ENCODE measurements at regions not wholly inside any gene's neighbourhood (a gene's known extent, or its start where the extent isn't known, plus 50 kb on each side); places are given as distances from the start of the nearest gene placed in this dataset.
A peak's percentile ranks its signal among the peaks of the same experiment; 100 is the strongest.
"Not testable (repeated sequence)": the region's sequence is repeated elsewhere in the genome, so short reads cannot be mapped to it uniquely, and the experiment has no call there.

- POLR2A ChIA-PET: no interaction called here
- Mint-ChIP-seq H3K27me3 (peaks cover 11 to 37% (median 15%) of the 10 kb centered on the region in 5 donors), H3K4me1 (peaks cover 0 to 23% (median under 1%) of the 10 kb centered on the region in 4 donors), H3K27ac (no peak overlapping the region), H3K4me3 (no peak overlapping the region), H3K9me3 (no peaks in the 10 kb centered on the region), H3K36me3 (no peaks in the 10 kb centered on the region)
- no peak for DNase-seq
- ATAC-seq: no peak
Measured at GRCh38 chr4:146062340-146062739, 113.2 kb upstream of the LSM6 start.

GRCh38 chr4:146061610-146062334, 113.7 kb upstream of the LSM6 start:
- peaks cover 10 to 35% (median 13%) of the 10 kb centered on the region in 5 donors for H3K27me3 Mint-ChIP-seq
- DNase-seq (no peak), ATAC-seq (no peak)
- peaks cover 0 to 23% (median under 1%) of the 10 kb centered on the region in 4 donors for H3K4me1 Mint-ChIP-seq
- H3K36me3 Mint-ChIP-seq: no peaks in the 10 kb centered on the region
- H3K9me3 Mint-ChIP-seq: no peaks in the 10 kb centered on the region
- no peak overlapping the region for H3K27ac Mint-ChIP-seq
- POLR2A ChIA-PET: no interaction called here
- no peak overlapping the region for H3K4me3 Mint-ChIP-seq

- peak in 1 of 2 donors; percentile 63 for ATAC-seq
- H3K27me3 Mint-ChIP-seq: peaks cover 10 to 35% (median 13%) of the 10 kb centered on the region in 5 donors
Measured at GRCh38 chr4:146059865-146060264, 115.7 kb upstream of the LSM6 start.

GRCh38 chr4:146059151-146059550, 116.4 kb upstream of the LSM6 start:
- no peak overlapping the region for H3K4me3 Mint-ChIP-seq
- POLR2A ChIA-PET: no interaction called here

More at GRCh38 chr4:146059865-146060264, 115.7 kb upstream of the LSM6 start:
- no peaks in the 10 kb centered on the region for H3K36me3 Mint-ChIP-seq
- H3K27ac Mint-ChIP-seq: no peak overlapping the region
- POLR2A ChIA-PET: no interaction called here
- H3K9me3 Mint-ChIP-seq: no peaks in the 10 kb centered on the region
- peaks cover 0 to 23% (median under 1%) of the 10 kb centered on the region in 4 donors for H3K4me1 Mint-ChIP-seq
- H3K4me3 Mint-ChIP-seq: no peak overlapping the region
- DNase-seq: peak in 1 of 10 donors; percentile 29

GRCh38 chr4:146058531-146058930, 117.0 kb upstream of the LSM6 start:
- POLR2A ChIA-PET: no interaction called here
- H3K4me3 Mint-ChIP-seq: no peak overlapping the region
- H3K36me3 Mint-ChIP-seq: no peaks in the 10 kb centered on the region
- H3K4me1 Mint-ChIP-seq: peaks cover 0 to 18% (median under 1%) of the 10 kb centered on the region in 4 donors
- ATAC-seq (no peak), DNase-seq (no peak)
- H3K9me3 Mint-ChIP-seq: no peaks in the 10 kb centered on the region
- H3K27me3 Mint-ChIP-seq: peaks cover 4 to 27% (median 9%) of the 10 kb centered on the region in 5 donors
- H3K27ac Mint-ChIP-seq: no peak overlapping the region

More at GRCh38 chr4:146059151-146059550, 116.4 kb upstream of the LSM6 start:
- no peaks in the 10 kb centered on the region for H3K9me3 Mint-ChIP-seq
- ATAC-seq (no peak), DNase-seq (no peak)
- no peaks in the 10 kb centered on the region for H3K36me3 Mint-ChIP-seq
- no peak overlapping the region for H3K27ac Mint-ChIP-seq
- peaks cover 8 to 33% (median 12%) of the 10 kb centered on the region in 5 donors for H3K27me3 Mint-ChIP-seq
- peaks cover 0 to 23% (median under 1%) of the 10 kb centered on the region in 4 donors for H3K4me1 Mint-ChIP-seq

GRCh38 chr4:146054676-146055075, 116.1 kb upstream of the ZNF827 start:
- POLR2A ChIA-PET: no interaction called here
- H3K27ac Mint-ChIP-seq: no peak overlapping the region
- H3K4me3 Mint-ChIP-seq: no peak overlapping the region
- DNase-seq: no peak
- peaks cover 0 to 6% (median 0%) of the 10 kb centered on the region in 4 donors for H3K4me1 Mint-ChIP-seq
- H3K9me3 Mint-ChIP-seq: no peaks in the 10 kb centered on the region
- peaks cover 0 to 1% (median 0%) of the 10 kb centered on the region in 5 donors for H3K27me3 Mint-ChIP-seq
- H3K36me3 Mint-ChIP-seq: no peaks in the 10 kb centered on the region
- ATAC-seq: no peak

- H3K4me1 Mint-ChIP-seq: peaks cover 0 to 6% (median 0%) of the 10 kb centered on the region in 4 donors
- ATAC-seq (no peak), DNase-seq (no peak)
- peaks cover 0 to under 1% (median 0%) of the 10 kb centered on the region in 9 donors for H3K9me3 Mint-ChIP-seq
- POLR2A ChIA-PET: no interaction called here
- H3K27me3 Mint-ChIP-seq: peaks cover 0 to 2% (median 0%) of the 10 kb centered on the region in 5 donors
- H3K27ac Mint-ChIP-seq: no peak overlapping the region
- no peaks in the 10 kb centered on the region for H3K36me3 Mint-ChIP-seq
- H3K4me3 Mint-ChIP-seq: no peak overlapping the region
Measured at GRCh38 chr4:146053891-146054290, 115.3 kb upstream of the ZNF827 start.

- H3K4me1 Mint-ChIP-seq: peaks cover 0 to 6% (median 0%) of the 10 kb centered on the region in 4 donors
- H3K27me3 Mint-ChIP-seq: peaks cover 2 to 18% (median 4%) of the 10 kb centered on the region in 5 donors
- H3K9me3 Mint-ChIP-seq: peaks cover 0 to 10% (median 2%) of the 10 kb centered on the region in 9 donors
- no peak for DNase-seq
- no peak for ATAC-seq
- no peak overlapping the region for H3K4me3 Mint-ChIP-seq
- POLR2A ChIA-PET: no interaction called here
- H3K36me3 Mint-ChIP-seq: peaks cover 0 to 8% (median 3%) of the 10 kb centered on the region in 3 donors
- no peak overlapping the region for H3K27ac Mint-ChIP-seq
Measured at GRCh38 chr4:146051728-146052391, 113.2 kb upstream of the ZNF827 start.

- Mint-ChIP-seq H3K27ac (no peak overlapping the region), H3K9me3 (peaks cover 0 to 10% (median 4%) of the 10 kb centered on the region in 9 donors), H3K4me1 (peaks cover 0 to 6% (median 0%) of the 10 kb centered on the region in 4 donors), H3K4me3 (no peak overlapping the region), H3K36me3 (peaks cover 0 to 12% (median 3%) of the 10 kb centered on the region in 3 donors), H3K27me3 (peaks cover 2 to 18% (median 5%) of the 10 kb centered on the region in 5 donors)
- POLR2A ChIA-PET: no interaction called here
- no peak for DNase-seq
- no peak for ATAC-seq
Measured at GRCh38 chr4:146051223-146051622, 112.6 kb upstream of the ZNF827 start.

- Mint-ChIP-seq H3K36me3 (peaks cover 0 to 12% (median 3%) of the 10 kb centered on the region in 3 donors), H3K27ac (no peak overlapping the region), H3K9me3 (peaks cover 0 to 10% (median 4%) of the 10 kb centered on the region in 9 donors), H3K4me3 (no peak overlapping the region), H3K4me1 (peaks cover 0 to 6% (median 0%) of the 10 kb centered on the region in 4 donors), H3K27me3 (peaks cover 2 to 25% (median 10%) of the 10 kb centered on the region in 5 donors)
- DNase-seq (no peak), ATAC-seq (no peak)
- POLR2A ChIA-PET: no interaction called here
Measured at GRCh38 chr4:146049802-146050201, 111.2 kb upstream of the ZNF827 start.

- H3K4me3 Mint-ChIP-seq, ATAC-seq, H3K4me1 Mint-ChIP-seq, H3K27ac Mint-ChIP-seq, POLR2A ChIA-PET, DNase-seq: not testable (repeated sequence)
- Mint-ChIP-seq H3K36me3 (peaks cover 0 to 12% (median 3%) of the 10 kb centered on the region in 3 donors), H3K9me3 (peaks cover 0 to 15% (median 4%) of the 10 kb centered on the region in 9 donors), H3K27me3 (peaks cover 3 to 32% (median 10%) of the 10 kb centered on the region in 5 donors)
Measured at GRCh38 chr4:146047768-146048167, 109.1 kb upstream of the ZNF827 start.

- Mint-ChIP-seq H3K36me3 (no peaks in the 10 kb centered on the region), H3K4me1 (peaks cover 0 to 6% (median under 1%) of the 10 kb centered on the region in 4 donors), H3K27me3 (peaks cover 0 to 17% (median 1%) of the 10 kb centered on the region in 5 donors), H3K9me3 (peaks cover 0 to 8% (median 0%) of the 10 kb centered on the region in 9 donors), H3K4me3 (no peak overlapping the region), H3K27ac (no peak overlapping the region)
- ATAC-seq (no peak), DNase-seq (no peak)
- POLR2A ChIA-PET: no interaction called here
Measured at GRCh38 chr4:146041139-146042004, 102.7 kb upstream of the ZNF827 start.
